Stimulated activated effector memory CD8-positive, alpha-beta T cell treated with anti-CD3 and anti-CD28 coated beads, Interleukin-12 subunit alpha, Interleukin-12 subunit beta, amount 100 ng/mL, for 72 hours (primary cell): ENCODE measurements at regions not wholly inside any gene's neighbourhood (a gene's known extent, or its start where the extent isn't known, plus 50 kb on each side); places are given as distances from the start of the nearest gene placed in this dataset.

Experiments
- ATAC-seq: fragments of 150-1000 bp; cut with Tn5 transposase; 2 replicates; pipeline ENCODE4 v1.10.0; 2021
- DNase-seq, 2 donors: peaks; one replicate each; pipeline ENCODE4 v3.0.0; 2021 to 2022; ENCODE audit warnings: low spot score in 2 of 2
- H3K27ac Mint-ChIP-seq: one replicate; pipeline ENCODE4 v1.8.0; 2022; ENCODE audit warnings: mild to moderate bottlenecking, mixed read lengths
- H3K36me3 Mint-ChIP-seq: one replicate; pipeline ENCODE4 v1.8.0; 2022; ENCODE audit warnings: mild to moderate bottlenecking, mixed read lengths
- H3K4me1 Mint-ChIP-seq: one replicate; pipeline ENCODE4 v1.8.0; 2022; ENCODE audit warnings: mixed read lengths
- H3K4me3 Mint-ChIP-seq: one replicate; pipeline ENCODE4 v1.8.0; 2022; ENCODE audit warnings: mild to moderate bottlenecking, mixed read lengths
- H3K9me3 Mint-ChIP-seq: one replicate; pipeline ENCODE4 v1.8.0; 2022; ENCODE audit warnings: mixed read lengths

- no peak for ATAC-seq
- Mint-ChIP-seq H3K27ac (no peak overlapping the region), H3K4me3 (no peak overlapping the region), H3K36me3 (no peaks in the 10 kb centered on the region), H3K4me1 (no peaks in the 10 kb centered on the region), H3K9me3 (no peaks in the 10 kb centered on the region)
- no peak for DNase-seq
These were observed 227.6 kb downstream of the SEC61B start for GRCh38 chr9:99449726-99450125.

DNA sequence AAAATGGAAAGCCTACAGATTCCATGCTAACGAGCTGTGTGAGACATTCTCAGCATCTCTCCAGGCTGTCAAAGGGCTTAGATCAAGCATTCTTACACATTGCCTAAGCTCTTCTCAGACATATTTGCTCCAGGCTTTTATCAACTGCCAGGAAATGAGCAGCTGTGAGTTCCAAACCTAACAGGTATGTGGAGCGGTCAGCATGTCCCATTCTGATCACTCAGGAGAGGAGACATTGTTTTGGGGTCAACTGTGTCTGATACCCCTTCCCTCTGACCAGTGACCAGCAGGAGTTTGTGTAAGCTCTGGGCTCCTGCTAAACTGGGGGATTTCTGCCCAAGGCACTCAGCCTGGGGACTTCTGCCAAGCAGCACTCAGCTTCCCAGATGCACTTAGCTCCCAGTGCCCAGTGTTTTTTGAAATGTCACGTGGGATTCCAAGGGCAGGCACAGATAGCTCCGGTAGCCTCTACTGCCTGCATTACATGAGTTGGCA lies 229.1 kb downstream of the SEC61B start:
- Mint-ChIP-seq H3K4me1 (no peaks in the 10 kb centered on the region), H3K9me3 (no peaks in the 10 kb centered on the region)
- ATAC-seq, result no peak

DNA sequence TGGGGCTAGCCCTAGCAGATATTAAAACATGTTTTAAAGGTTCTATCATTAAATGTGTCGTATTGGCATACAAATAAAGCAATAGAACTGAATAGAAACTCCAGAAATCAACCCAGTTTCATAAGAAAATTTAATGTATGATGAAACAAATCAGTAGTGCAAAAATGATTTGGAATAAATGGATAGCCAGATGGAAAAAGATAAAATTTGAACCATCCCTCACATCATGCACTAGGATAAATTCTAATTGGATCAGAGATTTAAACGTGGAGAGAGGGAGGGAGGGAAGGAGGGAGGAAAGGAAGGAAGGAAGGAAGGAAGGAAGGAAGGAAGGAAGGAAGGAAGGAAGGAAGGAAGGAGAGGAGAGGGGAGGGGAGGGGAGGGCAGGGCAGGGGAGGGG lies 235.3 kb downstream of the SEC61B start:
- ATAC-seq (no peak), DNase-seq (no peak)
- Mint-ChIP-seq H3K4me3 (no peak overlapping the region), H3K36me3 (no peaks in the 10 kb centered on the region), H3K9me3 (no peaks in the 10 kb centered on the region), H3K4me1 (no peaks in the 10 kb centered on the region), H3K27ac (no peak overlapping the region)

More for the DNA sequence above, 229.1 kb downstream of the SEC61B start:
- DNase-seq, result no peak
- H3K27ac Mint-ChIP-seq, result no peak overlapping the region
- H3K4me3 Mint-ChIP-seq, result no peak overlapping the region
- H3K36me3 Mint-ChIP-seq, result no peaks in the 10 kb centered on the region

GRCh38 chr9:99457981-99458380 lies 235.9 kb downstream of the SEC61B start:
- DNase-seq, result no peak
- no peak for ATAC-seq
- no peak overlapping the region for H3K4me3 Mint-ChIP-seq
- no peaks in the 10 kb centered on the region for H3K36me3 Mint-ChIP-seq
- no peaks in the 10 kb centered on the region for H3K4me1 Mint-ChIP-seq
- no peaks in the 10 kb centered on the region for H3K9me3 Mint-ChIP-seq
- H3K27ac Mint-ChIP-seq, result no peak overlapping the region

- H3K9me3 Mint-ChIP-seq, result no peaks in the 10 kb centered on the region
- H3K4me1 Mint-ChIP-seq, result no peaks in the 10 kb centered on the region
- no peak overlapping the region for H3K4me3 Mint-ChIP-seq
- no peaks in the 10 kb centered on the region for H3K36me3 Mint-ChIP-seq
- no peak for DNase-seq
- no peak overlapping the region for H3K27ac Mint-ChIP-seq
- ATAC-seq, result no peak
These were observed 237.8 kb downstream of the SEC61B start for GRCh38 chr9:99459919-99460318.

- no peak overlapping the region for H3K27ac Mint-ChIP-seq
These were observed 241.0 kb downstream of the SEC61B start for GRCh38 chr9:99463131-99463530.

GRCh38 chr9:99464568-99464967 lies 242.5 kb downstream of the SEC61B start:
- Mint-ChIP-seq H3K4me3 (no peak overlapping the region), H3K27ac (no peak overlapping the region), H3K9me3 (no peaks in the 10 kb centered on the region), H3K36me3 (no peaks in the 10 kb centered on the region), H3K4me1 (no peaks in the 10 kb centered on the region)
- no peak for ATAC-seq
- no peak for DNase-seq

More at GRCh38 chr9:99463131-99463530, 241.0 kb downstream of the SEC61B start:
- Mint-ChIP-seq H3K4me1 (no peaks in the 10 kb centered on the region), H3K36me3 (no peaks in the 10 kb centered on the region), H3K9me3 (no peaks in the 10 kb centered on the region), H3K4me3 (no peak overlapping the region)
- no peak for DNase-seq
- ATAC-seq, result no peak

DNA sequence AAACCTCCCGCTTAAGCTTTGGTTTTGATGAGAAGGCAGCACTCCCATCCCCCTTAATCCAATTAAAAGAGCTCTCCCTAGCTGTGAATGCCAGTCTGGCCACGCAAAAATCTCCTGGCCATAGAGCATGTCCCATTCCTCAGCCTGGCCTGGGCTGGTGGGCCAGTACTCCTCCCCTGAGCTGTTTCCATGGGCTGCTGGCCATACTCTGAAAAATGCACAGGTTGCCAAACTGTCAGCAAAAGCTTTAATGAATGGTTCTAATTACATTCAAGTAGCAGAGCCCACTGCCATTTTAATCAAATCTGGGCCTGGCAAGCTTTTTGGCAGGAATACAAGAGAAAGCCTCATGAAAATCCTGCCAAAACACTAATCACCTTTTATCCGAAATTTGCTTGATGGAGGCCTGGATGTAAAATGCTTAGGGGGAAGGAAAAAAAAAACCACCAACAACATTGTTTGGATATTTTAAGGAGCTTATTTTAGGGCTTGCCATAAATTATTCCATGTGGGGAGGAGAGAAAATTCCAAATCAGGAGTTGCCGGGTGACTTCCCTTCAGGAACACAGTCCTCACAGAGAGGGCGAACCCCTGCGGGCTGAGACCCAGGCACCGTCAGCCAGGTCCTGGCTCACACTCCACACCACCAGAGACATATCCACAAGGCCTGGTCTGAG lies 243.3 kb downstream of the SEC61B start:
- H3K27ac Mint-ChIP-seq, result no peak overlapping the region
- no peak for DNase-seq
- H3K4me1 Mint-ChIP-seq, result no peaks in the 10 kb centered on the region

GRCh38 chr9:99466104-99466503 lies 244.0 kb downstream of the SEC61B start:
- Mint-ChIP-seq H3K27ac (no peak overlapping the region), H3K4me3 (no peak overlapping the region), H3K4me1 (no peaks in the 10 kb centered on the region), H3K36me3 (no peaks in the 10 kb centered on the region), H3K9me3 (no peaks in the 10 kb centered on the region)
- DNase-seq, result no peak
- ATAC-seq, result no peak

More for the DNA sequence above, 243.3 kb downstream of the SEC61B start:
- no peaks in the 10 kb centered on the region for H3K9me3 Mint-ChIP-seq
- no peaks in the 10 kb centered on the region for H3K36me3 Mint-ChIP-seq
- no peak overlapping the region for H3K4me3 Mint-ChIP-seq
- no peak for ATAC-seq

- Mint-ChIP-seq H3K4me3 (no peak overlapping the region), H3K9me3 (no peaks in the 10 kb centered on the region), H3K4me1 (no peaks in the 10 kb centered on the region), H3K36me3 (no peaks in the 10 kb centered on the region), H3K27ac (no peak overlapping the region)
- DNase-seq (no peak), ATAC-seq (no peak)
These were observed 244.7 kb downstream of the SEC61B start for GRCh38 chr9:99466781-99467180.

DNA sequence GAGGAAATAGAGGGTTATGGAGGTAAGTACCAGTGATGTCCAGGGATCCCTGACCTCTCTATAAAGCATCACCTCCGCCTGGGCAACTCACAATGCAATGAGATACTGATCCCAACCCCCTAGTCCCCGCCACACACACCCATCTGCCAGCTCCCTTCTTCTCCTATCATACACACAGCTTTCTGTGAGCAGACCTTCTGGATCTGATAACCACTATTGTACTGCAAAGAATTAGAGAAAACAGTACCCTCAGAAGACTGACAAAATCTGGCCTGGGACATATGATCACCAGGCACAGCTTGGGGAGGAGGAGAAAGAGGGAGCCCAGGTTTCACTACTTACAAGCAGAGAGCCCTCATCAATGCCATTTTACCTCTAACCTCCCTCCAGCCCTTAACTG lies 249.0 kb downstream of the SEC61B start:
- no peak overlapping the region for H3K4me3 Mint-ChIP-seq
- DNase-seq, result no peak
- H3K27ac Mint-ChIP-seq, result no peak overlapping the region
- no peaks in the 10 kb centered on the region for H3K4me1 Mint-ChIP-seq
- no peaks in the 10 kb centered on the region for H3K36me3 Mint-ChIP-seq
- ATAC-seq, result no peak
- no peaks in the 10 kb centered on the region for H3K9me3 Mint-ChIP-seq

- no peak for DNase-seq
- ATAC-seq, result no peak
- no peak overlapping the region for H3K27ac Mint-ChIP-seq
- H3K9me3 Mint-ChIP-seq, result no peaks in the 10 kb centered on the region
- H3K36me3 Mint-ChIP-seq, result no peaks in the 10 kb centered on the region
- H3K4me1 Mint-ChIP-seq, result no peaks in the 10 kb centered on the region
- no peak overlapping the region for H3K4me3 Mint-ChIP-seq
These were observed 250.3 kb downstream of the SEC61B start for GRCh38 chr9:99472240-99472915.

- no peak overlapping the region for H3K27ac Mint-ChIP-seq
- DNase-seq (no peak), ATAC-seq (no peak)
- no peak overlapping the region for H3K4me3 Mint-ChIP-seq
- H3K4me1 Mint-ChIP-seq, result no peaks in the 10 kb centered on the region
- no peaks in the 10 kb centered on the region for H3K36me3 Mint-ChIP-seq
- no peaks in the 10 kb centered on the region for H3K9me3 Mint-ChIP-seq
These were observed 250.8 kb downstream of the SEC61B start for GRCh38 chr9:99472916-99473245.

DNA sequence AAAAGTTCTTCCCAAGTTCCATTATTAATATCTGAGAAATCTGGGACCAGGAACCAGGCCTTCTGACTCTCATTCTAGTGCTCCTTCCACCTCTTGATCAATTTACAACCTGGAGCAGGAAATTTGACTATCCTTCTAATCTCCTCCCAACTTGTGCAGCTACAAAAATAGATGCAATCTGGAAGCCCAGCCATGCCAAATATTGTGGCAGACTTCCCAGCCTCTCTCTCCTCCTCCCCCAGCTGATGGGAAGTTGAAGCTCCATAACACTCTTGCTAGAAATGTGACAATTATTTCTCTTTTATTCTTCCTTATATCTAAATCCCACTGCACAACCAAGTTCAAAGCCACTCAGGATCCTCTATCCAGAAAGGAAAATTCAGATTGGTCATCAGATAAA lies 252.1 kb downstream of the SEC61B start:
- no peak for ATAC-seq
- no peak for DNase-seq
- no peak overlapping the region for H3K4me3 Mint-ChIP-seq
- H3K9me3 Mint-ChIP-seq, result no peaks in the 10 kb centered on the region
- no peak overlapping the region for H3K27ac Mint-ChIP-seq
- no peaks in the 10 kb centered on the region for H3K4me1 Mint-ChIP-seq
- no peaks in the 10 kb centered on the region for H3K36me3 Mint-ChIP-seq

DNA sequence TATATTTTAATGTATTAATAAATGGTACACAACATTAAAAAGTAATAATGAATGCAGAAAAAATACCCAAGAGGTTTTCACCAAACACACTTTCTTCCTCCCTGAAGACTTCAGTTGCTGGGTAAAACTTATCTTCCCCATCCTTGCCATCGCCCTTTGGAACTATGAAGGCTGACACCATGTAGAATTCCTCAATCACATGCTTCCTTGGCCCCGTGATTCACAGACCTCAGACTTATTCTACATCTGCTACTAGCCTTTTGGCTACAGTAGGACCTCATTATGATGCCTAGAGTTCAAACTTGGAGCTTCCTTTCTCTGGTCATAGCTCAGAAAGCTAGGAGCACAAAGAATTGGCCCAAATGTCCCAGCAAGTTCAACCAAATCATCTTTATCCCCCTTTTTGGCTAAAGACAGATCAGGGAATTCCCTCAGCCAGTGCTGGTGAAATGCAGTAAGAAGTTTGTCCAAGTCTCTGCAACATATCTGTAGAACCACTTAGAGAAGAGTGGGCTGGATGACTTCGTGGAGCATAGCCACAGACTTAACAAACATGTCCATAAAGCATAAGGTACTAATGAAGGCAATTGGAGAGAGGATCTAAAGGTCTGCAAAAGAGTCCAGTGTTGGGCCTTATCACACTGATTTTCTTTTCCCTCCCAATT lies 253.5 kb downstream of the SEC61B start:
- no peaks in the 10 kb centered on the region for H3K36me3 Mint-ChIP-seq
- ATAC-seq, result no peak
- H3K4me3 Mint-ChIP-seq, result no peak overlapping the region
- H3K27ac Mint-ChIP-seq, result no peak overlapping the region
- H3K4me1 Mint-ChIP-seq, result no peaks in the 10 kb centered on the region
- no peaks in the 10 kb centered on the region for H3K9me3 Mint-ChIP-seq
- no peak for DNase-seq

DNA sequence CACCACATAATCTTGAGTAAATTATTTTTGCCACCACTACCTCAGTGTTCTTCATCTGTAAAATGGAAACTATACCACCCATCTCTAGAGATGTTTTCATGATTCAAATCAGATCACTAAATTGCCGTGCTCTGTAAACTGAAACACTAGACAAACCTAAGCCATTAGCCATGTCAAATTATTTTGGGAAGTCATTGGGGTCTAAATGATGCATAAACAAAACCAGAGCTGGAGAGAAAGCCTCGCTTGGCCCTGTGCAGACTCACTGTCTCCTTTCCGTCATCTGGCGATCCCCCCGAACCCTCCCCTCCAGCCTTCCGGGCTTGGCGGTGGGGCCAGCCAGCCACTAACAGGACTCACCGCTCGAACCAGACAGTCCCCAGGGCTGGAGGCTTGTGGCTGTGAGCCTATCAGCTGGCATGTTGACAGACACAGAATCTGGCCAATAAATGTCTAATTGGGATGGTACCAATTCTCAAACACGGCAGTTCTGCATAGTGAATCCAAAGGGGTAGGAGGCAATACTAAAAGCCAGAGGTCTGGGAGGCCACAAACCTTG lies 256.5 kb downstream of the SEC61B start:
- no peaks in the 10 kb centered on the region for H3K9me3 Mint-ChIP-seq
- ATAC-seq (no peak), DNase-seq (no peak)
- no peak overlapping the region for H3K27ac Mint-ChIP-seq
- H3K4me3 Mint-ChIP-seq, result no peak overlapping the region
- no peaks in the 10 kb centered on the region for H3K36me3 Mint-ChIP-seq
- no peaks in the 10 kb centered on the region for H3K4me1 Mint-ChIP-seq
